NCI-H1417 (cell line): ENCODE measurements at regions not wholly inside any gene's neighbourhood (a gene's known extent, or its start where the extent isn't known, plus 50 kb on each side); places are given as distances from the start of the nearest gene placed in this dataset.
"Not testable (repeated sequence)": the region's sequence is repeated elsewhere in the genome, so short reads cannot be mapped to it uniquely, and the experiment has no call there.

Experiments
- DNase-seq, 3 experiments: peaks; one replicate each; lab custom pipeline; 2025; lab: John Stamatoyannopoulos, UW

DNA sequence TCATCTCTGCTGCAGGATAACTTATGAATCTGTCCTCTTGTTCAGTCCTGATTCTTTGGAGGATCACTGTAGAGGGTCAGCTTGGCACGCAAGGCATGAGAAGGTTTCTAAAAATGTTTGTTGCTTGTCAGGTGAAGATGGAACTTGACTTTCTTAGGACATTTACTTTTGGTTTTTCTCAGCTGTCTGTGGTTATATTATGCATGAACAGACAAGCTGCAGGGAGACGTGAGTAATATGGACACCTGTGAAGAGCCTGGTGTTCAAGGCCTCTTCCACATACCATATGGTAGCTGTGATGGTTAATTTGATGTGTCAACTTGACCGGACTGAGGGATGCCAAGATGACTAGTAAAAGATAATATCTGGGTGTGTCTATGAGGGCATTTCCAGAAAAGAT lies 270.2 kb upstream of the CPHXL start:
- no peak for DNase-seq

DNA sequence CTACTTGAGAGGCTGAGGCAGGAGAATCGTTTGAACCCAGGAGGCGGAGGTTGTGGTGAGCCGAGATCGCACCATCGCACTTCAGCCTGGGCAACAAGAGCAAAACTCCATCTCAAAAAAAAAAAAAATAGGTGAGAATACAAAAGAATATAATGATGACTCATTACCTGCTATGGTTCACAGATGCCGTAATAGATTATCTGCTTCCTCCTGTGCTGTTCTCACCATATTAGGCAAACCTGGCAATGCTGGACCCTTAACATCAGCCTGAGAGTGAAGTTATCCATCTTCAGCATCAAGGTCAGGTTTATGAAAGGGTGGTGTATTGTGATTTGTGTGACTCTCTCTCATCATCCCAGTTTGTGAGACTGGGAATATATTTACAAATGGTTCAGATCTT lies 271.3 kb upstream of the CPHXL start:
- DNase-seq, result no peak

DNA sequence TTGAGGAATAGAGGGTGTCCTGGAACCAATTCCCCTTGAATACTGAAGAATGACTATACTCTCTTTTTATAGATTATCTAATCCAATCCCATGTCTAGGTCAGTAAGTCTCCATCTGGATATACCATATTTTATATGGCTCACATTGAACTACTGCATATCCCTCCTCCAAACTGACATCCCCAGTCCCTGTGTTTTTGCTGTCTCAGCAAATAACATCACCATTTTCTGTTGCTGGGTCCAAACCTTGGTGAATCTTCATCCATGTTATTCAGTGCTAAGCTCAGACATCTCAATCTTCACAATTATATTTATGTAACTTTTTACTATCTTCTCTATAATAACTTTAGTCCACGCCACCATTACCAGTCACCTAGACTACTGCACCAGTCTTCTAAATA lies 269.6 kb upstream of the CNTNAP4 start:
- no peak for DNase-seq

DNA sequence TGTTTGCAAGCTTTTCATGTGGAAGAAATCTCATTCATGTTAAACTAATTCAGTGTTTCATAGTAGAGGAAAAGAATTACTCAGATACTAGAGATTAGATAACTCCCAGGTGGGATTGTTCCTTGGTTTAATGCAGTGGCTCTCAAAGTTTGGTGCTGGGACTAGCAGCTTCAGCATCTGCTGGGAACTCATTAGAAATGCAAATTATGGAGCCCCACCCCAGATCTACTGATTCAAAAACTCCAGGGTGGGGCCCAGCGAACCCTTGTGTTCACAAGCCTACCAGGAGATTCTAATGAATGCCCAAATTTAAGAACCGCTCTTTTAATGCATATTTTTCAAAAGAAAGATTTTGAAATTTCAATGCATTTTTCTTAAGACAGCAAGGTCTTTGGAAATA lies 253.4 kb upstream of the CNTNAP4 start:
- no peak for DNase-seq

DNA sequence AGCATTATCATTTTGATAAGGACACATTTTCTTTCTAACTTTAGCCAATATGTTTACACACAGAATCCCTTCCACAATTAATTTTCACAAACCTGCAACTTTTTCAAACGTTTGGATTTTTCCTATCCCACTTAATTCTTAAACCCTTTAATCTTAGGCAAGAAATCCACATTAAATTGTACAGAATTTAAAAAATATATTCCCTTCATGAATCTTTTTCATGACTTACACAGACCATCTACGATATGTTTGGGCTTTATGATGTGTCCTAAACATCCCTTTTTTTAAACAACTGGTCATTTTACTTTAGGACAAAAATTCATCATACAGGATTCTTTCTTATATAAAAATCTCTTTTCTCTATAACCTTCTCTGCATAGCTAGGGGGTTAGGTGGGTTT lies 241.5 kb upstream of the CNTNAP4 start:
- DNase-seq, result peak in 1 of 3 experiments; percentile 5

GRCh38 chr16:76038097-76038496 lies 239.1 kb upstream of the CNTNAP4 start:
- DNase-seq, result no peak

DNA sequence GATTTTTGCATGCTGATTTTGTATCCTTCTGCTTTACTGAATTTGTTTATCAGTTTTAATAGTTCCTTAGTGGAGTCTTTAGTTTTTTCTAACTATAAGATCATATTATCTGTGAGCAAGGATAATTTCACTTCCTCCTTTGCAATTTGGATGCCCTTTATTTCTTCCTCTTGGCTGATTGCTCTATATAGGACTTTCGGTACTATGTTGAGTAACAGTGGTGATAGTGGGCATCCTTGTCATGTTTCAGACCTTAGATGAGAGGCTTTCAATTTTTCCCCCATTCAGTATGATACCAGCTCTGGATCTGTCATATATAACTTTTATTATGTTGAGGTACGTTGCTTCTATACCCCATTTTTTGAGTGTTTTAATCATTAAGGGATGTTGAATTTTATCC lies 224.5 kb upstream of the CNTNAP4 start:
- DNase-seq, result no peak

DNA sequence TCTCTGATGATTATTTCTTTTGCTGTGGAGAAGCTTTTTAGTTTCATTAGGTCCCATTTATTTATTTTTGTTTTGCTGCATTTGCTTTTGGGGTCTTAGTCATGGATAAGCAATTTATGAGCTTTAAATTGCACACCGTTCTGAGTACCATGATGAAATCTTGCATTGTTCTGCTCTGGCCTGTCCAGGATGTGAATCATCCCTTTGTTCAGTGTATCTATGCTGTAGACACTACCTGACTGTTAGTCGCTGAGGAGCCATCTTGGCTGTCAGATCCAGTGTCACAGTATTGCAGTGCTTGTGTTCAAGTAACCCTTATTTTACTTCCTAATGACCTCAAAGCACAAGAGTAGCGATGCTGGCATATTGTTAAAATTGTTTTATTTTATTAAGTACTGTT lies 218.0 kb upstream of the CNTNAP4 start:
- no peak for DNase-seq

DNA sequence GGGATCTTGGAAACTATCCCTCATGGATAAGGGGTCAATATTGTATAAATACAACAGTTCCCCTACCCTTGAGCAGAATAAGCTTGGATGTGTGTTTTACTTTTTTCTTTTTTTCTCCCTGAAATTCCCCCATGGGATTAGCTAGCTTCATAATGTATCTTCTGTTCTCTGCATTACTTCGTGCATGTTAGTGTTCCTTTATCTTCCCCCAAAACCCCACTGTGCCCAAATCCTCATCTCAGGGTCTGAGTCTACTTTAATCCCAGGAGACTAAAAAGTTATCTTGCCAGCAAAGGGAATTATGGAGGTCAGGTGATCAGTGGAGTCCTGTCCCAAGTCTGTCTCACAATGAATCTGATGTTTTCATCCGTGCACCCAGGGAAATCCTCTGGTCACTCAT lies 217.5 kb upstream of the CNTNAP4 start:
- no peak for DNase-seq

GRCh38 chr16:76071690-76072089 lies 205.5 kb upstream of the CNTNAP4 start:
- DNase-seq, result no peak

GRCh38 chr16:76081967-76082366 lies 195.2 kb upstream of the CNTNAP4 start:
- DNase-seq, result peak in 2 of 3 experiments; percentile 37 to 71

DNA sequence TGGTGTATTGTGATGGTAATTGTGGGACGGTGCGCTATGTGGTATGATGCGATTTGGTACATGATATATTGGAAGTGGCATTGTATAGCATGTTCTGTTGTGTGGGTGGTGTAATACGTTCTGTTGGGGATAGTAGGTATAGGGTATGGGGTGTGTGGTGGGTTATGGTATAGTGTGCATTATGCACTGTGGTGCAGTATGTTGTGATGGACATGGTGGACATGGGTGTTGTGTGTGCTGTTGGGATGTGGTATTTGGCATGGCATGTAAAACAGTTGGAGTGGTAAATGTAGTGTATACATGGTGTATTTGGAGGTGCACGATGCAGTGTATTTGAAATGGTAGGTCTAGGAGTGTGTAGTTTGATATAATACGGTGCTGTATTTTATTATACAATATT lies 170.6 kb upstream of the CNTNAP4 start:
- no peak for DNase-seq

GRCh38 chr16:76108460-76108859 lies 168.7 kb upstream of the CNTNAP4 start:
- no peak for DNase-seq

GRCh38 chr16:76114681-76115080 lies 162.5 kb upstream of the CNTNAP4 start:
- DNase-seq, result no peak

DNA sequence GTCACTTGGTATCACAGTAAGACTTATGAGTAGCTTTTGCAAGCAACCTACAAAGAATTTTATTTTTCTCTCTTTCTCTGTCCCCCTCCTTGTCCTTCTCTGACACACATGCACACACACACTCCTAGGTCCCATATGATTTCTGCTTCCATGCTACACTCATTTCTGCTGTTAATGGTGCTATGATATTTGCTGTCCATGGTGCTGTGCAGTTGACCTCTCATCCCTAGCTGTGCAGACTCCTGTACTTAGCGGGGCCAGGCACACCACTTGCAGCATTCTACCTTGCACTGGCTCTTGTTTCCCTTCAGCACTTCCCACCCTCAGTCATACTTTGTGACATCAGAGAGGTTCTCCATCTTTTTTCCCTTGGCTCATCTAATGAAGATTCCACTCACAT lies 158.9 kb upstream of the CNTNAP4 start:
- DNase-seq, result no peak

DNA sequence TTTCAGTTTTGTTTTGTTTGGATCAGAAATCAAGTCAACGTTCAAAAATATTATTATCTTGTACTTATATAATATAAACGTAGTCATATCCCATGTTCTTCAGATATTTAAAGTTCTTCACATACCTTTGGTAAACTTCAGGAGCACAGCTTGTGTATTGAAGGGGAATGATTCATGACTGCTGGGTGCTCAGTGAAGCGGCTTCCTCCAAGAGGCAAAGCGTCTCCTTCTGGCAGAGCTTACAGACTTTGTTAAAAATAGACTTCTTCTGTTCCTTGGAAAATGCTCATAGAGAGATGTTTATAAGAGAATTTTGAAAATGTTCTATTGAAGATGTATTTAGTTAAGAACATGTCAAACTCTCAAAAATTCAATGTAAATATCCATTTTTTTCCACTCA lies 155.6 kb upstream of the CNTNAP4 start:
- DNase-seq, result no peak

DNA sequence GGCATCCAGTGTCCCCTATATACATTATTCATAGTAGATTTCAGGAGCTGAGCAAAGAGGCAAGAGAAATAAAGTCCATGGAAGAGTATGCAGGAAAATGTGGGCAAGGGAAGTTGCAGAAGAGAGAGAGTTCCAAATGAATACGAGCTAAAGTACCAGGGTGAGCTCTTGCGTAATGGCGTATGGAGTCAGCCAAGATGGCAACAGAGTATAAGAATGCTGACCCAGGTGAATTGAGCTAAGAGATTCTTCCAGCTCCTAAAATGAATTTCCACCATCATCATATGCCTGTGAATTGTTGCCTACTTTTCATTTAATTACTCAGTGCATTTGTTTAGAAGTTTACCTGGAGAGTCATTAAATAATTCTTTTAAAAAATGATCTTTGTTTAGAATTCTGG lies 153.2 kb upstream of the CNTNAP4 start:
- no peak for DNase-seq

DNA sequence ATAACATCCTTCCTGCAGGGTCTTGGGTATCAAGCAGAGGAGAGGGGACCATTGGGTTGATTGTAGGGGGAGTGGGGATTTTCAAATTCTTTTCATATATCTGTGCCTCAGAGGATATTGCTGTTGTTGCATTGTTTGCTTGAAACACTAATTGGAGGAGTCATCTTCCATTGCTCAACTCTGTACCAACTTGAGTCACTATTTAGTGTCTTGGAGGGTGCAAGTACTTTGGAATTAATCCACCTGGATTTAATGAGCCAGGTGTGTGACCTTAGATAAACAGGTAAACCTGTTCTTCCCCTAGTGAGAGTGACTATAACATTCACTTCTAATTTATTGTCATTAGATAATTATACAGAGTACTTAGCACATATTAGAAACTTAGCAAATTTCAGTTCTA lies 151.3 kb upstream of the CNTNAP4 start:
- DNase-seq, result peak in 1 of 3 experiments; percentile 29

DNA sequence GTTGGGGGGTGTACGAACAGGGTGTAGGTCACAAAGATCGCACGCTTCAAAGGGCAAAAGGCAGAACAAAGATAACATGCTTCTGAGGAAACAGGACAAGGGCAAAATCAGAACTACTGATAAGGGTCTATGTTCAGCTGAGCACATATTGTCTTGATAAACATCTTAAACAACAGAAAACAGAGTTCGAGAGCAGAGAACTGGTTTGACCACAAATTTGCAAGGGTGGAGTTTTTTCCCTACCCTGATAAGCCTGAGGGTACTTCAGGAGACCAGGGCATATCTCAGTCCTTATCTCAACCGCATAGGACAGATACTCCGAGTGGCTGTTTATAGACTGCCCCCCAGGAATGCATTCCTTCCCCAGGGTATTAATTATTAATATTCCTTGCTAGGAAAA lies 139.1 kb upstream of the CNTNAP4 start:
- not testable (repeated sequence) for DNase-seq

DNA sequence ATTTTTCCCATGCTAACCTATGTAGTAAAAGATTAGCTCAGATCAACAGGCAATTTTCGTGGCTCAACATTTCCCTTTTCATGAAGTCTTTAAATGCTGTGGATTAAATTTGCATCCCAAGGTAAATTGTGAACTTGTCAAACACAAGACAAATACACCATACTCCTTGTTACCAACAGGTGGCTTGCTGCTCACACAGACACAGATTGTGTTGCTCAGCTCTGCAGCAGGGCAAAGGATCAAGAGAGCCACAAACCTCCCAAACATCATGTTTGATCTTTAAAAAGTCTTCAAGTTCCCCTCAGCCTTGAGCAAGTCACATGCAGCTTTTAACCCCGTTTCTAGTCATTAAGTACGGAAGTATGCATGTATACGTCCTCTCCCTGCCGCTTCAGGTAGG lies 119.6 kb upstream of the CNTNAP4 start:
- no peak for DNase-seq

- DNase-seq, result no peak
Measured at GRCh38 chr16:76162046-76162445, 115.2 kb upstream of the CNTNAP4 start.

GRCh38 chr16:76164970-76165558 lies 112.1 kb upstream of the CNTNAP4 start:
- DNase-seq, result no peak

DNA sequence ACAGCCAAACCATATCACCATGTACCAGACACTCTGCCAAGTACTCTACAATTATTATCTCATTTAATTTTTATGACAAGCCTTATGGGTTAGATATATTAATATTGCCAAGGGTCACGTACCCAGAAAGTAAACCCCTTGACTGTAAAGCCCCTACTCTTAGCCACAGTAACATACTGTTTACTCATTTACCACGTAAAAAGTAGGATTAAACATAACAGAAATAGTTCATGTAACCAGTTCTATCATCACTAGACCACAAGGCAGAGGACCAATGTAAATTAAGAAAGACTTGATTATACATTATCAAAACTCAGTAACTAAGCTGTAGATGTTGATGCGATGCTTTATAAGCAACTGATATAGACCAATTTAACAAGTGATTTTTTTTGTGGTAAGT lies 101.5 kb upstream of the CNTNAP4 start:
- DNase-seq, result no peak

GRCh38 chr16:76176153-76176552 lies 101.0 kb upstream of the CNTNAP4 start:
- no peak for DNase-seq

DNA sequence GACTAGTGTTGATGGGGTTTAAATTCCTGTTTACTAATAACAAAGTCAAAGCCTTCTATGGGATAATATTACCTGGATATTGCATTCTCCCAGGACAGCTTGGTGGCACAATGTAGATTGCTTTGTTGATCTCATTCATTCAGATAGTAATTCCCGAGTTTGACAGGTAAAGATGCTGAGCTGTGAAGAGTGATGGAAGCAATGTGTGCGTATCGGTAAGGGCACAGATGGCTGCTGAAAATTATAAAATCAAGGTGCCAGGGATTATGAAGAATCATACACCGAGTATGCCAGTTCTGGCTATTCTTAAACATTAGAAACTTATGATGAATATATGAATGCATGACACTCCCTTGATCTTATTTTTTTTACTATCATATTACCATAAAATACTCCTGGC lies 100.6 kb upstream of the CNTNAP4 start:
- no peak for DNase-seq
